Keratinocyte (primary cell): ENCODE measurements at regions not wholly inside any gene's neighbourhood (a gene's known extent, or its start where the extent isn't known, plus 50 kb on each side); places are given as distances from the start of the nearest gene placed in this dataset.

Source experiments
- DNase-seq: peaks from one replicate; pipeline ENCODE4 v3.0.0-alpha.2; 2011; ENCODE audit warnings: low read depth, missing footprints, low spot score
- FAIRE-seq: peaks from 2 replicates; lab custom pipeline; 2011; peaks lifted over from hg19 to GRCh38; lab: Jason Lieb, UNC
- H2AFZ ChIP-seq: 2 replicates; pipeline ENCODE4 v1.6.0; 2012; ENCODE audit warnings: low read length, control low read depth, inconsistent platforms; ENCODE audit not compliant: control insufficient read depth
- H3K27ac ChIP-seq: 2 replicates; pipeline ENCODE4 v1.5.1; 2011; ENCODE audit warnings: low read length; ENCODE audit not compliant: control insufficient read depth, insufficient read depth
- H3K27me3 ChIP-seq: 3 replicates; pipeline ENCODE4 v1.6.0; 2011; ENCODE audit warnings: low read length; ENCODE audit not compliant: control insufficient read depth, insufficient read depth; ENCODE audit errors: extremely low read depth
- H3K36me3 ChIP-seq, 2 experiments: 2 replicates in 1 of 2; 3 replicates in 1 of 2; pipeline ENCODE4 v1.5.1; 2011; ENCODE audit warnings: low read length in 2 of 2, mild to moderate bottlenecking in 1 of 2; ENCODE audit not compliant: control insufficient read depth in 2 of 2, insufficient read depth in 2 of 2; ENCODE audit errors: extremely low read depth in 1 of 2
- H3K4me1 ChIP-seq: 3 replicates; pipeline ENCODE4 v1.5.1; 2011; ENCODE audit warnings: low read length; ENCODE audit not compliant: control insufficient read depth, insufficient read depth; ENCODE audit errors: extremely low read depth
- H3K4me2 ChIP-seq: 3 replicates; pipeline ENCODE4 v1.6.0; 2011; ENCODE audit warnings: low read depth, low read length; ENCODE audit not compliant: control insufficient read depth, insufficient read depth; ENCODE audit errors: extremely low read depth
- H3K4me3 ChIP-seq, 3 experiments: fragments of 200-600 bp in 1 of 3; sonication (generic) in 1 of 3; 2 replicates in 2 of 3; 3 replicates in 1 of 3; pipeline ENCODE4 v1.5.1; 2011 to 2016; ENCODE audit warnings: low read length in 3 of 3, mild to moderate bottlenecking in 3 of 3, control low read depth in 2 of 3, inconsistent platforms in 1 of 3, low read depth in 1 of 3, mixed read lengths in 1 of 3, mixed run types in 1 of 3, moderate library complexity in 1 of 3; ENCODE audit not compliant: control insufficient read depth in 2 of 3, insufficient read depth in 2 of 3; ENCODE audit errors: extremely low read depth in 1 of 3
- H3K79me2 ChIP-seq: 2 replicates; pipeline ENCODE4 v1.6.0; 2012; ENCODE audit warnings: low read length; ENCODE audit not compliant: control insufficient read depth, insufficient read depth
- H3K9ac ChIP-seq: 3 replicates; pipeline ENCODE4 v1.6.0; 2011; ENCODE audit warnings: low read length; ENCODE audit not compliant: control insufficient read depth, insufficient read depth; ENCODE audit errors: extremely low read depth
- H3K9me1 ChIP-seq: 3 replicates; pipeline ENCODE4 v1.6.0; 2011; ENCODE audit warnings: low read length; ENCODE audit not compliant: control insufficient read depth, insufficient read depth; ENCODE audit errors: extremely low read depth
- H3K9me3 ChIP-seq: 2 replicates; pipeline ENCODE4 v1.5.1; 2012; ENCODE audit warnings: low read depth, low read length; ENCODE audit not compliant: control insufficient read depth
- H4K20me1 ChIP-seq: 3 replicates; pipeline ENCODE4 v1.6.0; 2011; ENCODE audit warnings: low read length; ENCODE audit not compliant: control insufficient read depth, insufficient read depth; ENCODE audit errors: extremely low read depth
- CTCF ChIP-seq, 3 experiments: IDR thresholded peaks in 1 of 3; conservative IDR thresholded peaks in 1 of 3; optimal IDR thresholded peaks in 1 of 3; 2 replicates in 2 of 3; 3 replicates in 1 of 3; pipeline versions ENCODE3 to v1.5.1; 2011; ENCODE audit warnings: low read length in 3 of 3, mild to moderate bottlenecking in 3 of 3, moderate library complexity in 2 of 3, control low read depth in 1 of 3, inconsistent platforms in 1 of 3; ENCODE audit not compliant: insufficient read depth in 2 of 3; ENCODE audit errors: extremely low read depth in 1 of 3
- EZH2 ChIP-seq: IDR thresholded peaks from one replicate; pipeline ENCODE4 v1.6.1; 2012; ENCODE audit warnings: inconsistent platforms, mild to moderate bottlenecking, low read length, moderate library complexity
- dilution Hi-C: fragments of 300-500 bp; cut with MboI; formaldehyde crosslinking; loops from one replicate; pipeline ENCODE4 v1.7.0; 2020; ENCODE audit warnings: low sequenced_read_pairs; ENCODE audit not compliant: extremely low pct_ligation_motif_present

GRCh38 chr1:25128121-25128621 is 104.1 kb downstream of the SYF2 start:
- H3K9me1 ChIP-seq: no peaks in the 10 kb centered on the region
- dilution Hi-C loops: no loop called here
- no peaks in the 10 kb centered on the region for H3K9me3 ChIP-seq
- H4K20me1 ChIP-seq: no peaks in the 10 kb centered on the region
- DNase-seq: no peak
- H3K27ac ChIP-seq: no peak overlapping the region
- FAIRE-seq: no peak
- H3K36me3 ChIP-seq: no peaks in the 10 kb centered on the region
- H2AFZ ChIP-seq: no peak overlapping the region
- no peak overlapping the region for H3K4me3 ChIP-seq
- no peaks in the 10 kb centered on the region for H3K4me1 ChIP-seq
- peaks cover 8% of the 10 kb centered on the region for H3K27me3 ChIP-seq
- no peak overlapping the region for H3K9ac ChIP-seq
- no peaks in the 10 kb centered on the region for H3K79me2 ChIP-seq
- H3K4me2 ChIP-seq: no peak overlapping the region
- no peak for TF ChIP-seq EZH2
- TF ChIP-seq CTCF (optimal IDR thresholded peaks at IDR 0.05 in 1 of 3, IDR thresholded peaks at IDR 0.05 in 1 of 3, conservative IDR thresholded peaks at IDR 0.05 in 1 of 3; ENCODE audit: extremely low read depth in 1 of 3, insufficient read depth in 2 of 3, low read length in 3 of 3): no peak

- Histone ChIP-seq H2AFZ (no peak overlapping the region), H3K36me3 (no peaks in the 10 kb centered on the region), H3K27ac (no peak overlapping the region), H4K20me1 (no peaks in the 10 kb centered on the region), H3K4me2 (no peak overlapping the region), H3K27me3 (peaks cover 8% of the 10 kb centered on the region), H3K4me3 (no peak overlapping the region), H3K9me1 (no peaks in the 10 kb centered on the region), H3K79me2 (no peaks in the 10 kb centered on the region), H3K4me1 (no peaks in the 10 kb centered on the region), H3K9ac (no peak overlapping the region), H3K9me3 (no peaks in the 10 kb centered on the region)
- dilution Hi-C loops: no loop called here
- no peak for TF ChIP-seq EZH2
- TF ChIP-seq CTCF (optimal IDR thresholded peaks at IDR 0.05 in 1 of 3, IDR thresholded peaks at IDR 0.05 in 1 of 3, conservative IDR thresholded peaks at IDR 0.05 in 1 of 3; ENCODE audit: extremely low read depth in 1 of 3, insufficient read depth in 2 of 3, low read length in 3 of 3): no peak
- DNase-seq (no peak), FAIRE-seq (no peak)
Observed at GRCh38 chr1:25126562-25126961, 105.7 kb downstream of the SYF2 start.
